Activated T-cell treated with anti-CD3 and anti-CD28 coated beads, Interleukin-2, amount 50 U/mL, for 1 hour (primary cell): ENCODE measurements at regions not wholly inside any gene's neighbourhood (a gene's known extent, or its start where the extent isn't known, plus 50 kb on each side); places are given as distances from the start of the nearest gene placed in this dataset.

Source experiments
- DNase-seq: peaks from one replicate; pipeline ENCODE4 v3.0.0-alpha.2; 2020

GRCh38 chr5:4245076-4245475 is 649.4 kb downstream of the IRX1 start:
- no peak for DNase-seq

- DNase-seq, result no peak
These were observed 649.9 kb downstream of the IRX1 start for GRCh38 chr5:4245511-4245910.

GRCh38 chr5:4246447-4246846 is 650.8 kb downstream of the IRX1 start:
- no peak for DNase-seq

DNA sequence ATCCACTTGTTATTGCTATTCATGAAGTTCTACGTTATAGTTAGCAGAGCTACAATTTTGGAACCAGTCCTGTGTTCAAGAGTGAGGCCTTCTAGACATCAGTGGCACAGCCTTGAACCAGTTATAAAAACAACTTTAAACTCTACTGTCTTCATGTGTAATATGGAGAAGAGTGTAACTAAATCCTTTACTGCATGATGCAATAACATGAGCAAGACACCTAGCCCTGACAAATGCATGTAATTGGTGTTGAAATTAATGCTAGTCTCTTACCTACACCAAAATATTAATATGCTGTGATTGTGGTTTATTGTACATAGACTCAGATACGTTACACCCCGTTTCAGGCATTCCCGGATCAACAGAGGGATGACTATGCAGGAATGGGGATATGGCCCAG is 654.6 kb downstream of the IRX1 start:
- no peak for DNase-seq

DNA sequence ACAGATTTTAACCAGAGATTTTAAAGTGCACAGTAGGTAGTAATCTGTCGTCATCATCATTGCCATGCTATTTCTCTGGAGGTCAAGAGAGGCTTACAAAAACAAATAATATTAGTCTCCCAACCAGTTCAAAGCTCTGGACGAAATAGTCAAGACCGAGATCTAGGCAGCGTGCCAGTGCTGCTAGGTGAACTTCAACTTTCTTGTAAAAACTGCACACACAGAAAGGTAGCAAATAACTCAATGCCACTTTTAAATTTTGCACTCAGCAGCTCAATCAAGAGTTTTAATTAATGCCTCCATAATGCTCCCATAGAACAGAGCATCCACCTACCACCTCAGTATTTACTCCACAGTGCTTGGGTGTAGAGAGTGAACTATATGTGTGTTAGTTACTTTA is 656.8 kb downstream of the IRX1 start:
- DNase-seq, result no peak

GRCh38 chr5:4254736-4255135 is 659.1 kb downstream of the IRX1 start:
- DNase-seq, result no peak

DNA sequence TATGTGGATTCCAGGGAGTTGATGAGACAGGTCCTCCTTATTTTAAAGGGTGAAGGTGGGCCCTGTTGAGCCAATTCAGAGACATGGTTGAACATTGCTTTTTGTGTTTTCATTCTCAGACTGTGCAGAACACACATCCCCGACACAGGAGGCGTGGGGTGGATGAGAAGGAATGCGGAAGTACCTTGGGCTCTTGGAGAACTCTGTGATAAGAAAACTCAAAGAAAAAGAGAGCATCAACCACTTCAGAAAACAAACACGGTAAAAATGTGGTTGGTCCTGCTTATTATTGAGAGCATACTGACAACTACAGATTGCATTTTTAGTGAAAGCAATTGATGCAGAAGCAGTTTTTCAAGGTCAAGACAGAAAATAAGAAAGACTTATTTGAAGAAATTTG is 659.8 kb downstream of the IRX1 start:
- no peak for DNase-seq

GRCh38 chr5:4258170-4258569 is 662.5 kb downstream of the IRX1 start:
- no peak for DNase-seq

DNA sequence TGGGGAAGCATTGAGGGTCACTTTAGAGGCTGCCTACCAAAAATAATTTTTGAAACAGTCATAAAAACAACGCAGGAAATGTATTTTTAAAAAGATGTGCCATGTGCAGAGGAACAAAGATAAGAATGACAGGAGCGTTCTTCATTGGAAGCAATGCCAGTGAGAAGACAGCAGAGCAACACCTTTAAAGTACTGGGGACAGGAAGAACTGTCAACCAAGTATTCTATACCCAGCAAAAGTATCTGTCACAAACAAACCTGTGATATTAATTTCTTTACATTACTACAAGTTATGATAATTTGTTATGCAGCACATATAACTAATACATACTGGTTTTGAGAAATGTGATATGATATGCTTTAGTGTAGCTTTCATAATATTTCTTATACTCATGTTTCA is 675.6 kb downstream of the IRX1 start:
- DNase-seq, result no peak

GRCh38 chr5:4275232-4275631 is 679.6 kb downstream of the IRX1 start:
- no peak for DNase-seq

- DNase-seq, result no peak
These were observed 699.2 kb downstream of the IRX1 start for GRCh38 chr5:4294878-4295277.

- DNase-seq, result no peak
These were observed 700.2 kb downstream of the IRX1 start for GRCh38 chr5:4295663-4296339.

- no peak for DNase-seq
These were observed 710.4 kb downstream of the IRX1 start for GRCh38 chr5:4306057-4306456.

- DNase-seq, result no peak
These were observed 713.4 kb downstream of the IRX1 start for GRCh38 chr5:4309026-4309425.

DNA sequence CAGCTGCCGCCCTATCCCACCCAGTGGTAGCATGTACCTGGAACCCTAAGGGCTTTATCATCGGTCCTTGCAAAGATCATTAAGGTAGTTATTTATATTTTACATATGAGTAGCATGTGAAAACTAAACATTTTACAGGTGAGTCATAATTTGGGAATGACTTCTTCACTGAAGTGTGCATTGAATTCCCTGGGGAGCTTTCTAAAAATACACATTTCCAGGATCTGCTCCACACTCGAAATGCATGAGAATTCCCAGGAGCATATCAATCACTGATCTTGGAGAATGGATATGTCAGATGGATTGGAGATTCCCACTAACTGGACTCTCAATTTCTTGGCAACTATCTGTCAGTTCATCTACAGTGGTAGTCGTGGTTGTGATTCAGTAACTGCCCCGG is 717.5 kb downstream of the IRX1 start:
- no peak for DNase-seq

GRCh38 chr5:4319478-4320128 is 724.0 kb downstream of the IRX1 start:
- no peak for DNase-seq

GRCh38 chr5:4330327-4330726 is 734.7 kb downstream of the IRX1 start:
- DNase-seq, result no peak

DNA sequence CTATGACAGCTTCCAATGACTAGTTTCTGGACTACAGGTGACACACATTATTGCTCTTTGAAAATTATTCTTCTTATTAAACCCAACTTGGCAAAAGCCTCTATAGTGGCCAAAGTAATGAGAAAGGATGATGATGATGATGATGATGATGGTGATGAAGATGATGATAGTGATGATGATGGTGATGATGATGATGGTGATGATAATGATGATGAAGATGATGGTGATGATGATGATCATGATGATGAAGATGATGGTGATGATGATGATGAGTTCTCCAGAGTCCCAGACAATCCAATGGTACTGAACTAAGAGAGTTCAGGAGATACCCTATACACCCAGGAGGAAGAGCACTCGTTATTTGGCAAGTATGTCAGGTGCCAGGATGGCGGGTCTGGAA is 739.4 kb downstream of the IRX1 start:
- no peak for DNase-seq

- no peak for DNase-seq
These were observed 741.9 kb downstream of the IRX1 start for GRCh38 chr5:4337519-4337918.

- no peak for DNase-seq
These were observed 744.3 kb downstream of the IRX1 start for GRCh38 chr5:4339949-4340348.

DNA sequence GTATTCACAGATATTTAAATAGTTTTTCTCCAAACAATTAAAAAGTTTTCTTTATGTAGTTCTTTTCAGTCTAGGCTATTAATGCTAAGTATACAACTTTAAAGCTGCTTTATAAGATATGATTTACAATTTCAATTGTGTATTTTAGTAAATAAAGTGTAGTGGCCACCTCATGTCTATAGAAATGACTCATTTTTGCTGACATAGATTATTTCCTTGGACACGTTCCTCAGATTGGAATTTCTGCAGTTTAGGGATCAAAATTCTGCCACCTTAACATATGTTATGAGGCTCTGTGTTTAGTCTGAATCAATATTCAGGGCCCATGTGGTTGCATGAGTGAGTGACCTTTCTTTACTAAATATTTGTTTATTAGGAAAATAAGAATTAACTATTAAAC is 750.2 kb downstream of the IRX1 start:
- no peak for DNase-seq

DNA sequence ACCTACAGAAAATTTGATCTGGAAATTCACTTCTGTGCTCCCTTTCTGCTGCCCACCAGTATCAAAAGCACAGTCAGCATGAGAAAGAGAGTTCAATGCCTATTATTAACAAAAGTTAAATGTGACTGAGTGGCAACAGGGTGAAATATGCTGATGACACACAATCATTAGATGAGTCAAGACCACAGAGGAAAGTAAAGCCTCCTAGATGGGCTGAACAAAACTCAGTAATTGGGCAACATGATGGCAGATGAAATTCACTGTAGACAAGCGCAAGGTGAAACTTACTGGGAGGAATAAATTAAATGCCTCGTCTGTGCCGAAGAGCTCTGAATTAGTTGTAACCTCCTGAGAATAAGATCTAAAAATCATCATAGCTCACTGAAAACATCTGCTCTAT is 752.8 kb downstream of the IRX1 start:
- DNase-seq, result no peak

- DNase-seq, result no peak
These were observed 753.3 kb downstream of the IRX1 start for GRCh38 chr5:4348919-4349318.

DNA sequence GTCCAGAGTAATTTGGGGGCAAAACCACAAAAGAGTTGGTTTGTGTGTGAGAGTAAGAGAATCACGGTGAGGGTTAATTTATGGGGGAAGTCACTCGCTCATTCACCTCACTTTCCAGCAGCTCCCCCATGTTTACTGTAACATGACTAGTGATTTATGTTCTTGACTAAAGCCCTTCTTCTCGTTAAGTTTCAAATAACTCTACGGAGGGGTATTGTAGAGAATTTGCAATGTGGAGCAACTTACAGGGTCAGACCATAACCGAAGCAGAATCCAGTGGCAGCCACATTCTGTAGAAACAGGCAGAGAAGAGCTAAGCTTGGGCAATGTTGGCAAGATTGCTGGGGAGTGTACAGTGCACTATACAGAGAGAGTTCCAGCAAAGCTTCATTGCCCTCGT is 760.6 kb downstream of the IRX1 start:
- no peak for DNase-seq

DNA sequence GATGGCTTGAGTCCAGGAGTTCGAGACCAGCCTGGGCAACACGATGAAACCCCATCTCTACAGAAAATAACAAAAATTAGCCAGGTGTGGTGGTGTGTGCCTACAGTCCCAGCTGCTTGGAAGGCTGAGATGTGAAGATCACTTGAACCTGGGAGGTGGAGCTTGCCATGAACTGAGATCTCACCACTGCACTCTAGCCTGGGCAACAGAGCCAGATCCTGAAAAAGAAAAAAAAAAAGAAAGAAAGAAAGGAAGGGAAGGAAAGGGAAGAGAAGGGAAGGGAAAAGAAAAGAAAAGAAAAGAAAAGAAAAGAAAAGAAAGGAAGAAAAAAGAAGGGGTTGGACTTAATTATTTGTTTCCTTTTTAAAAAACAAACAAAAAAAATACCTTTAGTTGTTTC is 764.2 kb downstream of the IRX1 start:
- no peak for DNase-seq
